Calu3 (cell line): ENCODE measurements at regions not wholly inside any gene's neighbourhood (a gene's known extent, or its start where the extent isn't known, plus 50 kb on each side); places are given as distances from the start of the nearest gene placed in this dataset.

Experiments
- BruUV-seq: library from RNA; stranded (reverse); fragments of 400-500 nt; replicated peaks from 2 replicates; lab custom pipeline; 2021; lab: Mats Ljungman, UMichigan
- CTCF ChIA-PET: fragments of 300-600 bp; sonication (Branson Sonifier 250); formaldehyde crosslinking; loops from one replicate; lab custom pipeline; 2022; ENCODE audit warnings: antibody characterized with exemption; lab: Charles Lee
- DNase-seq: peaks from one replicate; pipeline ENCODE4 v3.0.0; 2022
- H3K27ac Mint-ChIP-seq: one replicate; pipeline ENCODE4 v1.8.0; 2022; ENCODE audit warnings: mixed read lengths; ENCODE audit not compliant: unreplicated experiment
- H3K27me3 Mint-ChIP-seq: one replicate; pipeline ENCODE4 v1.8.0; 2022; ENCODE audit warnings: mixed read lengths; ENCODE audit not compliant: unreplicated experiment
- H3K36me3 Mint-ChIP-seq: one replicate; pipeline ENCODE4 v1.8.0; 2022; ENCODE audit warnings: mild to moderate bottlenecking, moderate library complexity, mixed read lengths; ENCODE audit not compliant: insufficient read depth, unreplicated experiment
- H3K4me1 Mint-ChIP-seq: one replicate; pipeline ENCODE4 v1.8.0; 2022; ENCODE audit warnings: mild to moderate bottlenecking, low read depth, mixed read lengths; ENCODE audit not compliant: unreplicated experiment
- H3K4me3 Mint-ChIP-seq: one replicate; pipeline ENCODE4 v1.8.0; 2022; ENCODE audit warnings: mild to moderate bottlenecking, low read depth, moderate library complexity, mixed read lengths; ENCODE audit not compliant: unreplicated experiment
- H3K9me3 Mint-ChIP-seq: one replicate; pipeline ENCODE4 v1.8.0; 2022; ENCODE audit warnings: low read depth, mixed read lengths; ENCODE audit not compliant: unreplicated experiment
- intact Hi-C: fragments of 100-400 bp; cut with micrococcal nuclease; formaldehyde crosslinking; loops from one replicate; pipeline ENCODE4 v1.10.0; 2022; ENCODE audit not compliant: unreplicated experiment
- TF ChIP-seq, protein P1 (sequence below): fragments of 200-600 bp; IDR thresholded peaks from one replicate; pipeline ENCODE4 v1.8.0; 2022; ENCODE audit warnings: antibody characterized with exemption; ENCODE audit not compliant: unreplicated experiment

DNA sequence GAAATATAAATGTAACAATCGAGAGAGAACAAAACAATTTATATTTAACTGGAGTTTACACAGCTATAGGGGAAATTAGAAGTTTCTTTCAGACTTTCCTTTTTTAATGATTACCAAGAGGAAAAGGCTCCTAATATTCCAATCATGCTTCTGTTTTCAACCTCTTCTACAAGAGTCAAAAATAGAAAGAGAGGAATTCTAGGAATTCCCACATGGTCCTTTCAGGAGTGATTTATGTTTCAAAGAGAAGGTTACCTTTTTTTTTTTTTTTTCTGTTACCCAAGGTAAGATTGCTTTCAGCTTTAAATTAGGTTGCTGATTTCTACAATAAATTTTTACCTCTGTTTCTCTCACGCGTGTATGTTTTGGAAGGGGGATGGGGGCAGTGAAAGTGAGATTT lies 355.3 kb upstream of the DCBLD2 start:
- no peaks in the 10 kb centered on the region for H3K27me3 Mint-ChIP-seq
- intact Hi-C loops = no loop called here
- no TSS peak for BruUV-seq
- no peak overlapping the region for H3K4me3 Mint-ChIP-seq
- H3K4me1 Mint-ChIP-seq = no peaks in the 10 kb centered on the region
- no peak for DNase-seq
- CTCF ChIA-PET = no interaction called here
- TF ChIP-seq, protein P1, sequence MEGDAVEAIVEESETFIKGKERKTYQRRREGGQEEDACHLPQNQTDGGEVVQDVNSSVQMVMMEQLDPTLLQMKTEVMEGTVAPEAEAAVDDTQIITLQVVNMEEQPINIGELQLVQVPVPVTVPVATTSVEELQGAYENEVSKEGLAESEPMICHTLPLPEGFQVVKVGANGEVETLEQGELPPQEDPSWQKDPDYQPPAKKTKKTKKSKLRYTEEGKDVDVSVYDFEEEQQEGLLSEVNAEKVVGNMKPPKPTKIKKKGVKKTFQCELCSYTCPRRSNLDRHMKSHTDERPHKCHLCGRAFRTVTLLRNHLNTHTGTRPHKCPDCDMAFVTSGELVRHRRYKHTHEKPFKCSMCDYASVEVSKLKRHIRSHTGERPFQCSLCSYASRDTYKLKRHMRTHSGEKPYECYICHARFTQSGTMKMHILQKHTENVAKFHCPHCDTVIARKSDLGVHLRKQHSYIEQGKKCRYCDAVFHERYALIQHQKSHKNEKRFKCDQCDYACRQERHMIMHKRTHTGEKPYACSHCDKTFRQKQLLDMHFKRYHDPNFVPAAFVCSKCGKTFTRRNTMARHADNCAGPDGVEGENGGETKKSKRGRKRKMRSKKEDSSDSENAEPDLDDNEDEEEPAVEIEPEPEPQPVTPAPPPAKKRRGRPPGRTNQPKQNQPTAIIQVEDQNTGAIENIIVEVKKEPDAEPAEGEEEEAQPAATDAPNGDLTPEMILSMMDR = no peak
- no peak overlapping the region for H3K27ac Mint-ChIP-seq
- H3K9me3 Mint-ChIP-seq = no peaks in the 10 kb centered on the region
- no peaks in the 10 kb centered on the region for H3K36me3 Mint-ChIP-seq

- DNase-seq = no peak
- H3K9me3 Mint-ChIP-seq = no peaks in the 10 kb centered on the region
- no peak overlapping the region for H3K4me3 Mint-ChIP-seq
- H3K4me1 Mint-ChIP-seq = no peaks in the 10 kb centered on the region
- CTCF ChIA-PET = no interaction called here
- TF ChIP-seq, protein P1 = no peak
- intact Hi-C loops = no loop called here
- no TSS peak for BruUV-seq
- no peaks in the 10 kb centered on the region for H3K27me3 Mint-ChIP-seq
- no peak overlapping the region for H3K27ac Mint-ChIP-seq
- H3K36me3 Mint-ChIP-seq = no peaks in the 10 kb centered on the region
These were observed 352.5 kb upstream of the DCBLD2 start for GRCh38 chr3:99253963-99254355.

- H3K27ac Mint-ChIP-seq = no peak overlapping the region
- CTCF ChIA-PET = no interaction called here
These were observed 349.4 kb upstream of the DCBLD2 start for GRCh38 chr3:99250821-99251355.

DNA sequence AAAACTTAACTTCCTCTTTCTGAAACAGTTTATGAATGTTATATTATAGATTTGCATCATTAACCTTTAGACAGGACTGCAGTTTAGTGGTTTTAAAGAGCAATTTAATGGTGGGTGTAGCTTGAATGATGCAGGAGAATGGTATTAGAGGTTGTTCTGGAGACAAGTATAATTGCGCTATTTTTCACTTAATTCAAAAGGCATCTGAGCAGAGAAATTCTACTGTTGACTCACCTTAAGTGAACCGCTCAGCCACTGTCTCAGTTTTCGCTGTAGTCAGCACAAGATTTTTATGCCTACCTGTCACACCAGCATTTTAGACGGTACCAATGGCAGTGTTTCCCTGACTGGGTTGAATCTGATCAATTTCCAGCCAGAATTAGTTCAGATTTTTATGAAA lies 348.8 kb upstream of the DCBLD2 start:
- intact Hi-C loops = no loop called here
- no peak overlapping the region for H3K4me3 Mint-ChIP-seq
- BruUV-seq = no TSS peak

More at GRCh38 chr3:99250821-99251355, 349.4 kb upstream of the DCBLD2 start:
- Mint-ChIP-seq H3K27me3 (no peaks in the 10 kb centered on the region), H3K9me3 (no peaks in the 10 kb centered on the region), H3K4me1 (peaks cover 9% of the 10 kb centered on the region), H3K36me3 (no peaks in the 10 kb centered on the region), H3K4me3 (no peak overlapping the region)
- no peak for DNase-seq
- TF ChIP-seq, protein P1 = no peak
- no TSS peak for BruUV-seq
- intact Hi-C loops = no loop called here

More for the DNA sequence above, 348.8 kb upstream of the DCBLD2 start:
- CTCF ChIA-PET = no interaction called here
- H3K36me3 Mint-ChIP-seq = no peaks in the 10 kb centered on the region
- TF ChIP-seq, protein P1 = no peak
- H3K27ac Mint-ChIP-seq = no peak overlapping the region
- H3K27me3 Mint-ChIP-seq = no peaks in the 10 kb centered on the region
- H3K9me3 Mint-ChIP-seq = no peaks in the 10 kb centered on the region
- peaks cover 9% of the 10 kb centered on the region for H3K4me1 Mint-ChIP-seq
- DNase-seq = no peak
